Activated CD8-positive, alpha-beta memory T cell treated with anti-CD3 and anti-CD28 coated beads, Interleukin-2, amount 50 U/mL, for 4 hours (primary cell): ENCODE measurements at regions not wholly inside any gene's neighbourhood (a gene's known extent, or its start where the extent isn't known, plus 50 kb on each side); places are given as distances from the start of the nearest gene placed in this dataset.
"Not testable (repeated sequence)": the region's sequence is repeated elsewhere in the genome, so short reads cannot be mapped to it uniquely, and the experiment has no call there.

Experiments used
- DNase-seq: peaks from one replicate; pipeline ENCODE4 v3.0.0-alpha.2; 2020

GRCh38 chr4:179626687-179627086 lies 2184.4 kb upstream of the AGA start:
- no peak for DNase-seq

GRCh38 chr4:179631321-179631720 lies 2189.1 kb upstream of the AGA start:
- no peak for DNase-seq

- no peak for DNase-seq
These were observed 2192.6 kb upstream of the AGA start for GRCh38 chr4:179634862-179635261.

GRCh38 chr4:179662522-179662921 lies 2220.3 kb upstream of the AGA start:
- no peak for DNase-seq

- DNase-seq, result no peak
These were observed 2221.6 kb upstream of the AGA start for GRCh38 chr4:179663641-179664429.

GRCh38 chr4:179664430-179665027 lies 2222.3 kb upstream of the AGA start:
- no peak for DNase-seq

- no peak for DNase-seq
These were observed 2224.0 kb upstream of the AGA start for GRCh38 chr4:179666226-179666625.

- DNase-seq, result no peak
These were observed 2229.4 kb upstream of the AGA start for GRCh38 chr4:179671609-179672008.

- no peak for DNase-seq
These were observed 2236.0 kb upstream of the AGA start for GRCh38 chr4:179678093-179678814.

- not testable (repeated sequence) for DNase-seq
These were observed 2241.4 kb upstream of the AGA start for GRCh38 chr4:179683661-179684060.

- DNase-seq, result no peak
These were observed 2250.0 kb upstream of the AGA start for GRCh38 chr4:179692222-179692621.

GRCh38 chr4:179695175-179695574 lies 2252.9 kb upstream of the AGA start:
- no peak for DNase-seq

GRCh38 chr4:179698321-179698720 lies 2256.1 kb upstream of the AGA start:
- DNase-seq, result no peak

GRCh38 chr4:179709961-179710624 lies 2267.9 kb upstream of the AGA start:
- no peak for DNase-seq

- DNase-seq, result no peak
These were observed 2277.7 kb upstream of the AGA start for GRCh38 chr4:179719766-179720450.

- not testable (repeated sequence) for DNase-seq
These were observed 2284.3 kb upstream of the AGA start for GRCh38 chr4:179726491-179726890.

- DNase-seq, result no peak
These were observed 2286.1 kb upstream of the AGA start for GRCh38 chr4:179728305-179728704.

GRCh38 chr4:179736820-179737219 lies 2294.6 kb upstream of the AGA start:
- DNase-seq, result not testable (repeated sequence)

GRCh38 chr4:179738822-179739221 lies 2296.6 kb upstream of the AGA start:
- DNase-seq, result no peak

- no peak for DNase-seq
These were observed 2305.1 kb upstream of the AGA start for GRCh38 chr4:179747218-179747910.

- no peak for DNase-seq
These were observed 2306.6 kb upstream of the AGA start for GRCh38 chr4:179748837-179749236.

- no peak for DNase-seq
These were observed 2308.1 kb upstream of the AGA start for GRCh38 chr4:179750374-179750773.
